MCF 10A (cell line): ENCODE measurements at regions not wholly inside any gene's neighbourhood (a gene's known extent, or its start where the extent isn't known, plus 50 kb on each side); places are given as distances from the start of the nearest gene placed in this dataset.

Source experiments
- BruUV-seq: library from RNA; stranded (reverse); fragments of 400-500 nt; replicated peaks from 2 replicates; lab custom pipeline; 2021; lab: Mats Ljungman, UMichigan
- CTCF ChIA-PET: fragments of 300-600 bp; sonication (Branson Sonifier 250); formaldehyde crosslinking; extraction: SDS; loops from one replicate; lab custom pipeline; 2021; ENCODE audit warnings: antibody characterized with exemption, inconsistent platforms; lab: Yijun Ruan, JAX
- POLR2A ChIA-PET: fragments of 300-600, 350-650 bp; sonication (Branson Sonifier 250); formaldehyde crosslinking; extraction: SDS; loops from one replicate; lab custom pipeline; 2020; ENCODE audit warnings: antibody characterized with exemption, inconsistent platforms; lab: Yijun Ruan, JAX
- DNase-seq: peaks from one replicate; pipeline ENCODE4 v3.0.0-alpha.2; 2018; ENCODE audit not compliant: unreplicated experiment
- H3K27ac Mint-ChIP-seq: one replicate; pipeline ENCODE4 v1.8.0; 2022; ENCODE audit warnings: mild to moderate bottlenecking, low read depth, mixed read lengths; ENCODE audit not compliant: unreplicated experiment
- H3K27me3 Mint-ChIP-seq: one replicate; pipeline ENCODE4 v1.8.0; 2022; ENCODE audit warnings: mixed read lengths; ENCODE audit not compliant: insufficient read depth, unreplicated experiment
- H3K36me3 Mint-ChIP-seq: one replicate; pipeline ENCODE4 v1.8.0; 2022; ENCODE audit warnings: mild to moderate bottlenecking, moderate library complexity, mixed read lengths; ENCODE audit not compliant: insufficient read depth, unreplicated experiment
- H3K4me1 Mint-ChIP-seq: one replicate; pipeline ENCODE4 v1.8.0; 2022; ENCODE audit warnings: mixed read lengths; ENCODE audit not compliant: insufficient read depth, unreplicated experiment
- H3K4me3 Mint-ChIP-seq: one replicate; pipeline ENCODE4 v1.8.0; 2022; ENCODE audit warnings: mild to moderate bottlenecking, moderate library complexity, mixed read lengths; ENCODE audit not compliant: unreplicated experiment
- H3K9me3 Mint-ChIP-seq: one replicate; pipeline ENCODE4 v1.8.0; 2022; ENCODE audit warnings: mixed read lengths; ENCODE audit not compliant: unreplicated experiment
- CTCF ChIP-seq: fragments of 200-600 bp; IDR thresholded peaks from one replicate; pipeline ENCODE4 v1.8.0; 2022; ENCODE audit warnings: antibody characterized with exemption, mild to moderate bottlenecking; ENCODE audit not compliant: unreplicated experiment
- intact Hi-C: fragments of 100-400 bp; cut with micrococcal nuclease; formaldehyde crosslinking; loops from 2 replicates; pipeline ENCODE4 v1.14.1; 2022

DNA sequence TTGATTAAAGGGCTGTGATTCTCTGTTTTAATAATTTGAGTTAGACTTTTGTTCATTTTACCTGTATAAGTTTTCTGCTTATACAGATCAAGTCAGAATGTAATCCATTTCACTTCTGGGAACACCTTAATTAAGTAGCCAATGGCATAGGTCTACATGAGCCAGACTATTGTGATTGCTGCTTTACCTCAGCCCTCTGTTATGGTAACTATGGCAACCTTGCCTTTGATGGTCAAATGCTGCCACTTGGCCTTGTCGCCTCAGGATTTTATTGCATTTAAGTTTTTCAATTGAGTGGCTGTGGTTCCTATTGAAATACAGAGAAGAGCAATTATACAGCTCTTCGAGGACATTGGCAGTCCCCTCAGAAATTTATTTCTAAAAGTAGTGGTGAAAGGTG is 64.3 kb upstream of the TMEM106B start:
- Mint-ChIP-seq H3K27ac (no peak overlapping the region), H3K27me3 (peaks cover 30% of the 10 kb centered on the region), H3K9me3 (no peaks in the 10 kb centered on the region), H3K36me3 (no peaks in the 10 kb centered on the region), H3K4me3 (no peak overlapping the region), H3K4me1 (no peaks in the 10 kb centered on the region)
- intact Hi-C loops, result no loop called here
- no TSS peak for BruUV-seq
- DNase-seq, result no peak
- ChIA-PET CTCF (no interaction called here), POLR2A (no interaction called here)
- no peak for TF ChIP-seq CTCF

DNA sequence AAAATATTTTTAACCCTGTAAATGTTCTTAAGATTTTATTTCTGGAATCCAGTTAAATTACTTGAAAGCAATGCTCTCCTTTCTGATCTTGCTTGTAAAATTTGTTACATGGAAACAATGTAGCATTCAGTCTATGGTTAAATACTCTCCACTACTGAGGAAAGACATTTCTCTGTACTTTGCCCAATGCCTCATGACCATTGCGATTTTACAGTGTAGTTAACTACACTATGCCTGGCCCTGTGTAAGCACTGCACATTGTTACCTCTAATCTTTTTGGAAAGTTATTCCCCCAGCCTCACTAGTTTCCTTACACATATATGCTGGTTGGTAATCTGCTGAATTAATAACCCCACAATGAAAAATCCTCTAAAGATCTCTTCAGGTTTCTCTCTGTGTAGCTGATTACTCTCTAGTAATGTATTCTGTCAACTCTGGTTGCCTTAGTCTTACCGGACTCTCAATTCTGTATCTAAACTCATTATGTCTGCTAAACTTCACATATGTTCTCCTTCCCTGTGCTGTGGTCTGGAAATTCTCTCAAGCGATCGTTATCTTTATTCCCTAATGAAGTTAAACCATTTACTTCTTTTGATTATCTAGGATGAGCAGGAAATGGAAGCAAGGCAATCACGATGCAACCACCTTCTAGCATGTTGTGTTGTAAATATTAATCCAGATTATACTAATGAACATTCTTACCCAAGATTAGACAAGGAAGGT is 58.7 kb upstream of the TMEM106B start:
- H3K27me3 Mint-ChIP-seq, result peaks cover 34% of the 10 kb centered on the region
- H3K36me3 Mint-ChIP-seq, result no peaks in the 10 kb centered on the region
- POLR2A ChIA-PET, result no interaction called here
- no peak overlapping the region for H3K27ac Mint-ChIP-seq
- CTCF ChIA-PET, result no interaction called here
- H3K9me3 Mint-ChIP-seq, result no peaks in the 10 kb centered on the region
- BruUV-seq, result no TSS peak
- intact Hi-C loops, result no loop called here
- no peak overlapping the region for H3K4me3 Mint-ChIP-seq
- no peak for TF ChIP-seq CTCF
- no peak for DNase-seq
- no peaks in the 10 kb centered on the region for H3K4me1 Mint-ChIP-seq

DNA sequence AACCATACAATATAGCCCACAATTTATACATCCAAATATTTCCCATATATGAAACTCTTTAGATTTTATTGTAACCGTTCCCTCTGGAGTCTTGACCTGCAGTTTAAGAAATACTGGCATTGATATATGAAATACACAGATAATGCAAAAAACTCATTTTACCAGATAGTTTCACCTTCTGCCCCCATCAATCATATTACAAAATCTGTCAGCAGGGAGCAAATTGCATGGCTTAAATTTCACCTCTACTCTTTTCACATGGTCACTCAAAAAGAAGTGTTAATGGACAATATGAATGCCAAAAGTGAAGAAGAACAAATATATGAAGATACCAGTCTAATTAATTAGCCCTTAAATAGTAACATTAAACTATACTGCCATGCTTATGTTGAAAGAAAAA is 57.0 kb upstream of the TMEM106B start:
- H3K36me3 Mint-ChIP-seq, result no peaks in the 10 kb centered on the region
- intact Hi-C loops, result no loop called here
- H3K4me1 Mint-ChIP-seq, result no peaks in the 10 kb centered on the region
- CTCF ChIA-PET, result no interaction called here
- H3K27ac Mint-ChIP-seq, result no peak overlapping the region
- H3K9me3 Mint-ChIP-seq, result no peaks in the 10 kb centered on the region
- no peak for DNase-seq
- peaks cover 21% of the 10 kb centered on the region for H3K27me3 Mint-ChIP-seq
- BruUV-seq, result no TSS peak
- TF ChIP-seq CTCF, result no peak
- no peak overlapping the region for H3K4me3 Mint-ChIP-seq
- POLR2A ChIA-PET, result no interaction called here

- BruUV-seq, result no TSS peak
- CTCF ChIA-PET, result no interaction called here
- peaks cover 11% of the 10 kb centered on the region for H3K27me3 Mint-ChIP-seq
- H3K4me1 Mint-ChIP-seq, result no peaks in the 10 kb centered on the region
- intact Hi-C loops, result no loop called here
- POLR2A ChIA-PET, result no interaction called here
- no peaks in the 10 kb centered on the region for H3K9me3 Mint-ChIP-seq
- H3K27ac Mint-ChIP-seq, result no peak overlapping the region
- H3K4me3 Mint-ChIP-seq, result no peak overlapping the region
- no peak for TF ChIP-seq CTCF
- no peaks in the 10 kb centered on the region for H3K36me3 Mint-ChIP-seq
- DNase-seq, result no peak
These were observed 53.6 kb upstream of the TMEM106B start for GRCh38 chr7:12157517-12157916.
